Astrocyte (in vitro differentiated cells and primary cell): ENCODE measurements at regions not wholly inside any gene's neighbourhood (a gene's known extent, or its start where the extent isn't known, plus 50 kb on each side); places are given as distances from the start of the nearest gene placed in this dataset.

Experiments
- DNase-seq: peaks from one replicate; pipeline ENCODE4 v3.0.0-alpha.2; 2010; ENCODE audit warnings: low read depth
- FAIRE-seq: peaks from 2 replicates; lab custom pipeline; 2011; peaks lifted over from hg19 to GRCh38; lab: Jason Lieb, UNC
- H2AFZ ChIP-seq: 2 replicates; pipeline ENCODE4 v1.6.0; 2012; ENCODE audit warnings: low read depth, low read length, inconsistent platforms
- H3K27ac ChIP-seq: 2 replicates; pipeline ENCODE4 v1.5.1; 2011; ENCODE audit warnings: low read depth, low read length, inconsistent platforms
- H3K27me3 ChIP-seq: 2 replicates; pipeline ENCODE4 v1.6.0; 2011; ENCODE audit warnings: low read length, inconsistent platforms; ENCODE audit not compliant: insufficient read depth
- H3K36me3 ChIP-seq: 2 replicates; pipeline ENCODE4 v1.5.1; 2011; ENCODE audit warnings: low read length, inconsistent platforms; ENCODE audit not compliant: insufficient read depth
- H3K4me1 ChIP-seq: 2 replicates; pipeline ENCODE4 v1.5.1; 2011; ENCODE audit warnings: low read length, inconsistent platforms; ENCODE audit not compliant: insufficient read depth
- H3K4me2 ChIP-seq: 2 replicates; pipeline ENCODE4 v1.6.0; 2012; ENCODE audit warnings: low read length, inconsistent platforms
- H3K4me3 ChIP-seq: 2 replicates; pipeline ENCODE4 v1.5.1; 2011; ENCODE audit warnings: low read depth, mild to moderate bottlenecking, low read length, inconsistent platforms; ENCODE audit not compliant: insufficient read depth
- H3K79me2 ChIP-seq: 2 replicates; pipeline ENCODE4 v1.6.0; 2012; ENCODE audit warnings: mild to moderate bottlenecking, low read length, inconsistent platforms; ENCODE audit not compliant: insufficient read depth
- H3K9ac ChIP-seq: 2 replicates; pipeline ENCODE4 v1.6.0; 2012; ENCODE audit warnings: mild to moderate bottlenecking, low read length, inconsistent platforms
- H3K9me3 ChIP-seq: 2 replicates; pipeline ENCODE4 v1.5.1; 2012; ENCODE audit warnings: low read depth, mild to moderate bottlenecking, low read length, inconsistent platforms; ENCODE audit not compliant: insufficient read depth
- H4K20me1 ChIP-seq: 2 replicates; pipeline ENCODE4 v1.6.0; 2012; ENCODE audit warnings: low read length, inconsistent platforms; ENCODE audit not compliant: insufficient read depth
- H3K27ac Mint-ChIP-seq: one replicate; pipeline ENCODE4 v1.8.0; 2021; ENCODE audit warnings: mild to moderate bottlenecking, mixed read lengths; ENCODE audit not compliant: unreplicated experiment
- H3K27me3 Mint-ChIP-seq: one replicate; pipeline ENCODE4 v1.8.0; 2021; ENCODE audit warnings: low read depth, mixed read lengths; ENCODE audit not compliant: unreplicated experiment
- H3K36me3 Mint-ChIP-seq: one replicate; pipeline ENCODE4 v1.8.0; 2021; ENCODE audit warnings: low read depth, mixed read lengths; ENCODE audit not compliant: unreplicated experiment
- H3K4me1 Mint-ChIP-seq: one replicate; pipeline ENCODE4 v1.8.0; 2021; ENCODE audit warnings: low read depth, mixed read lengths; ENCODE audit not compliant: unreplicated experiment
- H3K4me3 Mint-ChIP-seq: one replicate; pipeline ENCODE4 v1.8.0; 2021; ENCODE audit warnings: mild to moderate bottlenecking, moderate library complexity, mixed read lengths; ENCODE audit not compliant: unreplicated experiment
- H3K9me3 Mint-ChIP-seq: one replicate; pipeline ENCODE4 v1.8.0; 2021; ENCODE audit warnings: mild to moderate bottlenecking, mixed read lengths; ENCODE audit not compliant: unreplicated experiment
- CTCF ChIP-seq: IDR thresholded peaks from 2 replicates; pipeline ENCODE4 v1.5.1; 2011; ENCODE audit warnings: low read depth, mild to moderate bottlenecking, inconsistent platforms, low read length, moderate library complexity; ENCODE audit not compliant: insufficient read depth
- EZH2 ChIP-seq: IDR thresholded peaks from 2 replicates; pipeline ENCODE4 v1.6.1; 2012; ENCODE audit warnings: mild to moderate bottlenecking, low read length, inconsistent platforms; ENCODE audit not compliant: insufficient read depth

- no peak for TF ChIP-seq CTCF
- TF ChIP-seq EZH2: no peak
- H3K79me2 ChIP-seq: no peaks in the 10 kb centered on the region
- no peaks in the 10 kb centered on the region for H3K4me1 ChIP-seq
- peaks cover 2% of the 10 kb centered on the region for H3K9me3 Mint-ChIP-seq
- H3K27ac Mint-ChIP-seq: no peak overlapping the region
- no peaks in the 10 kb centered on the region for H3K27me3 ChIP-seq
- no peak overlapping the region for H3K4me3 ChIP-seq
- no peaks in the 10 kb centered on the region for H3K36me3 Mint-ChIP-seq
- H3K9me3 ChIP-seq: no peaks in the 10 kb centered on the region
- no peaks in the 10 kb centered on the region for H3K4me1 Mint-ChIP-seq
- H3K36me3 ChIP-seq: no peaks in the 10 kb centered on the region
- H3K27me3 Mint-ChIP-seq: peaks cover 20% of the 10 kb centered on the region
- DNase-seq (no peak), FAIRE-seq (no peak)
- H3K4me2 ChIP-seq: no peak overlapping the region
- no peak overlapping the region for H3K27ac ChIP-seq
- H4K20me1 ChIP-seq: no peaks in the 10 kb centered on the region
- no peak overlapping the region for H3K4me3 Mint-ChIP-seq
- H3K9ac ChIP-seq: no peak overlapping the region
- no peak overlapping the region for H2AFZ ChIP-seq
Measured at GRCh38 chr2:2683606-2684224, 352.6 kb upstream of the MYT1L start.

- no peak for TF ChIP-seq CTCF
- TF ChIP-seq EZH2: no peak
- FAIRE-seq (no peak), DNase-seq (no peak)
- no peaks in the 10 kb centered on the region for H3K36me3 ChIP-seq
- H3K9me3 Mint-ChIP-seq: peaks cover 2% of the 10 kb centered on the region
- no peaks in the 10 kb centered on the region for H3K4me1 ChIP-seq
- H3K27ac ChIP-seq: no peak overlapping the region
- no peak overlapping the region for H3K9ac ChIP-seq
- no peaks in the 10 kb centered on the region for H3K9me3 ChIP-seq
- H4K20me1 ChIP-seq: no peaks in the 10 kb centered on the region
- no peak overlapping the region for H2AFZ ChIP-seq
- no peaks in the 10 kb centered on the region for H3K79me2 ChIP-seq
- H3K27me3 ChIP-seq: no peaks in the 10 kb centered on the region
- no peaks in the 10 kb centered on the region for H3K36me3 Mint-ChIP-seq
- peaks cover 20% of the 10 kb centered on the region for H3K27me3 Mint-ChIP-seq
- no peak overlapping the region for H3K4me3 ChIP-seq
- H3K27ac Mint-ChIP-seq: no peak overlapping the region
- H3K4me2 ChIP-seq: no peak overlapping the region
- H3K4me1 Mint-ChIP-seq: no peaks in the 10 kb centered on the region
- no peak overlapping the region for H3K4me3 Mint-ChIP-seq
Measured at GRCh38 chr2:2682700-2683342, 351.7 kb upstream of the MYT1L start.

- Histone ChIP-seq H3K79me2 (no peaks in the 10 kb centered on the region), H3K36me3 (no peaks in the 10 kb centered on the region), H3K9me3 (no peaks in the 10 kb centered on the region), H3K27ac (no peak overlapping the region), H3K4me1 (no peaks in the 10 kb centered on the region), H3K9ac (no peak overlapping the region), H3K4me3 (no peak overlapping the region), H2AFZ (no peak overlapping the region), H3K27me3 (no peaks in the 10 kb centered on the region), H4K20me1 (no peaks in the 10 kb centered on the region), H3K4me2 (no peak overlapping the region)
- no peak overlapping the region for H3K4me3 Mint-ChIP-seq
- peaks cover 26% of the 10 kb centered on the region for H3K27me3 Mint-ChIP-seq
- no peaks in the 10 kb centered on the region for H3K36me3 Mint-ChIP-seq
- no peak for FAIRE-seq
- H3K27ac Mint-ChIP-seq: no peak overlapping the region
- peaks cover 2% of the 10 kb centered on the region for H3K9me3 Mint-ChIP-seq
- H3K4me1 Mint-ChIP-seq: no peaks in the 10 kb centered on the region
- TF ChIP-seq CTCF (no peak), EZH2 (no peak)
- DNase-seq: no peak
Measured at GRCh38 chr2:2681711-2682251, 350.7 kb upstream of the MYT1L start.
